ENCODE measurements at regions not wholly inside any gene's neighbourhood (a gene's known extent, or its start where the extent isn't known, plus 50 kb on each side); places are given as distances from the start of the nearest gene placed in this dataset.

DNA sequence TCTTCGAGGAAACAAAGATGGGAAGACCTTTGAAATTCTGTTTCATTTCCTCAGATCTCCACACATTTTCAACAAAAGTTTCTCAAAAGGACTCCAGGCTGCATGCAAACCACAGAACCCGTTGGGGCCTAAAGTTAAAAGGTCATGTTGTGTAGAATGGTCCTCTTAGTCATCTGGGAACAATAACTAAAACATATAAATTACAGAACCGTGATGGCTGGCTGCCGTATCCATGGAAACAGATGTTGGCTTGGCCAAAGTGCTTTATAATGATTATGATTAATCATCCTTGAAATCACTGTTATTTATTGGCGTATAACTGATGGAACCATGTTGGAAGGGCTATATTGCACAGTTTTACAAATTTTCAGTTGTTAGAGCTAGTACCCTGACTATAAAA, 182.8 kb upstream of the CRIM1 start:
- Histone ChIP-seq H3K27ac (no peak overlapping the region), H3K4me1 (no peaks in the 10 kb centered on the region), H3K4me3 (no peak overlapping the region), H3K27me3 (peaks cover 0 to 15% (median 0%) of the 10 kb centered on the region in 7 donors), H3K36me3 (no peaks in the 10 kb centered on the region), H3K9me3 (no peaks in the 10 kb centered on the region)
- DNase-seq (no peak), ATAC-seq (no peak)
- TF ChIP-seq, protein P1, sequence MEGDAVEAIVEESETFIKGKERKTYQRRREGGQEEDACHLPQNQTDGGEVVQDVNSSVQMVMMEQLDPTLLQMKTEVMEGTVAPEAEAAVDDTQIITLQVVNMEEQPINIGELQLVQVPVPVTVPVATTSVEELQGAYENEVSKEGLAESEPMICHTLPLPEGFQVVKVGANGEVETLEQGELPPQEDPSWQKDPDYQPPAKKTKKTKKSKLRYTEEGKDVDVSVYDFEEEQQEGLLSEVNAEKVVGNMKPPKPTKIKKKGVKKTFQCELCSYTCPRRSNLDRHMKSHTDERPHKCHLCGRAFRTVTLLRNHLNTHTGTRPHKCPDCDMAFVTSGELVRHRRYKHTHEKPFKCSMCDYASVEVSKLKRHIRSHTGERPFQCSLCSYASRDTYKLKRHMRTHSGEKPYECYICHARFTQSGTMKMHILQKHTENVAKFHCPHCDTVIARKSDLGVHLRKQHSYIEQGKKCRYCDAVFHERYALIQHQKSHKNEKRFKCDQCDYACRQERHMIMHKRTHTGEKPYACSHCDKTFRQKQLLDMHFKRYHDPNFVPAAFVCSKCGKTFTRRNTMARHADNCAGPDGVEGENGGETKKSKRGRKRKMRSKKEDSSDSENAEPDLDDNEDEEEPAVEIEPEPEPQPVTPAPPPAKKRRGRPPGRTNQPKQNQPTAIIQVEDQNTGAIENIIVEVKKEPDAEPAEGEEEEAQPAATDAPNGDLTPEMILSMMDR (IDR thresholded peaks at IDR 0.05): no peak
- WGBS, 2 donors: 76 to 77% methylated on average over 5 of the region's 5 CpGs
- intact Hi-C loops (cut with DNase I): no loop called here

GRCh38 chr2:36170805-36171204, 184.8 kb upstream of the CRIM1 start:
- peaks cover 0 to 15% (median 0%) of the 10 kb centered on the region in 7 donors for H3K27me3 ChIP-seq
- intact Hi-C loops (cut with DNase I): no loop called here
- WGBS, 2 donors: 17 to 23% methylated on average over 2 of the region's 2 CpGs

DNA sequence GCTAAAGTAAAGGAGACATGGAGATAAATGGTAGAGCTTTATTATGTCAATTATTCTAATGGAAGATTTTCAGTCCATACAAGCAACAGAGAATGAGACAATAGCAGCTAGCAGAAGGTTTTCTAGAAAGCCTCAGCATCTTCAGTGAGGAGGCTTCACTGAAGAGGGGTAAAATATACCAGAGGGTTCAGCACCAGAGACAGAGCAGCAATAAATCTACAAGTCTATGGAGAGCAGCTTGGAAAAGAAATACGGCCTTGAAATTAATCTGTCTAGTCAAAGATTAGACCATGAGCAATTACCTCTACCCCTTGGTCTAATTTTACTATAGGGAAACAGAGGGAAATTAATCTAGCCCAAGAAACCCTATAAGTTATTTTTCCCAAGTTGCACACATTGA, 185.7 kb upstream of the CRIM1 start:
- intact Hi-C loops (cut with DNase I): no loop called here
- Histone ChIP-seq H3K4me1 (no peaks in the 10 kb centered on the region), H3K27ac (no peak overlapping the region), H3K9me3 (no peaks in the 10 kb centered on the region), H3K36me3 (no peaks in the 10 kb centered on the region), H3K4me3 (no peak overlapping the region), H3K27me3 (peaks cover 0 to 18% (median 0%) of the 10 kb centered on the region in 7 donors)
- 44 to 48% methylated on average over 1 of the region's 1 CpG for WGBS, 2 donors
- TF ChIP-seq, protein P1 (IDR thresholded peaks at IDR 0.05): no peak
- no peak for DNase-seq
- ATAC-seq: no peak

More at GRCh38 chr2:36170805-36171204, 184.8 kb upstream of the CRIM1 start:
- Histone ChIP-seq H3K4me1 (no peaks in the 10 kb centered on the region), H3K27ac (no peak overlapping the region), H3K4me3 (no peak overlapping the region), H3K9me3 (no peaks in the 10 kb centered on the region), H3K36me3 (no peaks in the 10 kb centered on the region)
- DNase-seq (no peak), ATAC-seq (no peak)
- TF ChIP-seq, protein P1 (IDR thresholded peaks at IDR 0.05): no peak

- H3K4me1 ChIP-seq: no peaks in the 10 kb centered on the region
Measured at GRCh38 chr2:36168115-36168514, 187.5 kb upstream of the CRIM1 start.

More at GRCh38 chr2:36168115-36168514, 187.5 kb upstream of the CRIM1 start:
- 32 to 37% methylated on average over 2 of the region's 2 CpGs for WGBS, 2 donors
- H3K36me3 ChIP-seq: no peaks in the 10 kb centered on the region
- intact Hi-C loops (cut with DNase I): no loop called here
- DNase-seq (no peak), ATAC-seq (no peak)
- H3K4me3 ChIP-seq: no peak overlapping the region
- TF ChIP-seq, protein P1 (IDR thresholded peaks at IDR 0.05): no peak
- H3K27me3 ChIP-seq: peaks cover 0 to 27% (median 0%) of the 10 kb centered on the region in 7 donors
- no peak overlapping the region for H3K27ac ChIP-seq
- H3K9me3 ChIP-seq: no peaks in the 10 kb centered on the region

All from heart right ventricle (tissue), 16 donors.